ENCODE measurements at regions not wholly inside any gene's neighbourhood (a gene's known extent, or its start where the extent isn't known, plus 50 kb on each side); places are given as distances from the start of the nearest gene placed in this dataset.

- H3K4me1 ChIP-seq = no peaks in the 10 kb centered on the region
- no peak for DNase-seq (ENCODE audit: low spot score)
- H3K4me3 ChIP-seq = no peak overlapping the region
- H3K36me3 ChIP-seq = no peaks in the 10 kb centered on the region
- H3K9me3 ChIP-seq = no peaks in the 10 kb centered on the region
- H3K27ac ChIP-seq = no peak overlapping the region
- TF ChIP-seq, protein P1, sequence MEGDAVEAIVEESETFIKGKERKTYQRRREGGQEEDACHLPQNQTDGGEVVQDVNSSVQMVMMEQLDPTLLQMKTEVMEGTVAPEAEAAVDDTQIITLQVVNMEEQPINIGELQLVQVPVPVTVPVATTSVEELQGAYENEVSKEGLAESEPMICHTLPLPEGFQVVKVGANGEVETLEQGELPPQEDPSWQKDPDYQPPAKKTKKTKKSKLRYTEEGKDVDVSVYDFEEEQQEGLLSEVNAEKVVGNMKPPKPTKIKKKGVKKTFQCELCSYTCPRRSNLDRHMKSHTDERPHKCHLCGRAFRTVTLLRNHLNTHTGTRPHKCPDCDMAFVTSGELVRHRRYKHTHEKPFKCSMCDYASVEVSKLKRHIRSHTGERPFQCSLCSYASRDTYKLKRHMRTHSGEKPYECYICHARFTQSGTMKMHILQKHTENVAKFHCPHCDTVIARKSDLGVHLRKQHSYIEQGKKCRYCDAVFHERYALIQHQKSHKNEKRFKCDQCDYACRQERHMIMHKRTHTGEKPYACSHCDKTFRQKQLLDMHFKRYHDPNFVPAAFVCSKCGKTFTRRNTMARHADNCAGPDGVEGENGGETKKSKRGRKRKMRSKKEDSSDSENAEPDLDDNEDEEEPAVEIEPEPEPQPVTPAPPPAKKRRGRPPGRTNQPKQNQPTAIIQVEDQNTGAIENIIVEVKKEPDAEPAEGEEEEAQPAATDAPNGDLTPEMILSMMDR (IDR thresholded peaks at IDR 0.05) = no peak
- no peaks in the 10 kb centered on the region for H3K27me3 ChIP-seq
Measured at GRCh38 chr18:61203151-61203550, 130.1 kb upstream of the CDH20 start.

- DNase-seq (ENCODE audit: low spot score) = no peak
- H3K27me3 ChIP-seq = no peaks in the 10 kb centered on the region
- H3K27ac ChIP-seq = no peak overlapping the region
- no peaks in the 10 kb centered on the region for H3K9me3 ChIP-seq
- TF ChIP-seq, protein P1 (IDR thresholded peaks at IDR 0.05) = no peak
- H3K36me3 ChIP-seq = no peaks in the 10 kb centered on the region
- H3K4me1 ChIP-seq = no peaks in the 10 kb centered on the region
- H3K4me3 ChIP-seq = no peak overlapping the region
Measured at GRCh38 chr18:61209801-61210200, 123.4 kb upstream of the CDH20 start.

DNA sequence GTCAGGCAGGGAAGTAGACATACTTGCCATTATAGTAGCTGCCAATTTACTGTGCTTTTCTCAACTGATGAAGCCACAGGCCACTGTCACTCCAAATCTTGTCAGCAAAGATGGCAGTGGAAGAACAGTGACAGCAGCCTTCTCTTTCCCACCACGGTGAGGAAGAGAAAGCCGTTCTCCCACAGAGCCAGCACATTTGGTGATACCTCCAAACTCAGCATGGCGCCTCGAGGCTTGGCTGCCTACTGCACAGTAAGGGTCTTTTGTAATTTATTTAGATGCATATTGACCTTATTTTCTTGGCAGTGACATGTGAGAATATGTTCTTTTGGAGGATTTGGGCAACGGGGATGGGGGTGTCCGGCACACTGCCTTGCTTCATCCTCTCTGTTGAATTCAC lies 117.2 kb upstream of the CDH20 start:
- Histone ChIP-seq H3K9me3 (no peaks in the 10 kb centered on the region), H3K4me3 (no peak overlapping the region), H3K4me1 (no peaks in the 10 kb centered on the region), H3K36me3 (no peaks in the 10 kb centered on the region), H3K27ac (no peak overlapping the region), H3K27me3 (no peaks in the 10 kb centered on the region)
- DNase-seq (ENCODE audit: low spot score) = no peak
- TF ChIP-seq, protein P1 (IDR thresholded peaks at IDR 0.05) = no peak

DNA sequence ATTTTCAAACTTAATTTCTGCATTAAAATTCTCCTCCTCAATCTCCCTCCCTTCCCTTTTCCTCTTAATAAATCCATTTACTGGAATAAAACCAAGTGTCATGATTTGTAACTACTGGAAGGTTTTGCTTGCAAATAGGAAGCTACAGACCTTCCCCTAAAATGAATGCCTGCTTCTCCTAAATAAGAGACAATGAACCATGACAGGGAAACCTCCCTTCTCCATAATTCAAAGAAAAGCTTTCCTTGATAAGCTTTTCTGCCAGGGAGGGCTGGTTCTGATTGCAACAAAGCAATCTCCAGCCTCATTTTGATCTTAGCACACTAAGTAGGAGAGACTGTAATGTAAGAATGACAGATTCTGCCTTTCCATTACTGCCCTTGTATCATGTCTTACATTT lies 111.0 kb upstream of the CDH20 start:
- no peak overlapping the region for H3K27ac ChIP-seq
- no peaks in the 10 kb centered on the region for H3K27me3 ChIP-seq
- H3K36me3 ChIP-seq = no peaks in the 10 kb centered on the region
- H3K4me1 ChIP-seq = no peaks in the 10 kb centered on the region
- DNase-seq (ENCODE audit: low spot score) = no peak
- no peaks in the 10 kb centered on the region for H3K9me3 ChIP-seq
- TF ChIP-seq, protein P1 (IDR thresholded peaks at IDR 0.05) = no peak
- no peak overlapping the region for H3K4me3 ChIP-seq

GRCh38 chr18:61225336-61225735 lies 107.9 kb upstream of the CDH20 start:
- DNase-seq (ENCODE audit: low spot score) = no peak
- H3K4me1 ChIP-seq = no peaks in the 10 kb centered on the region
- TF ChIP-seq, protein P1 (IDR thresholded peaks at IDR 0.05) = no peak
- no peaks in the 10 kb centered on the region for H3K9me3 ChIP-seq
- no peaks in the 10 kb centered on the region for H3K27me3 ChIP-seq
- no peak overlapping the region for H3K27ac ChIP-seq
- H3K4me3 ChIP-seq = no peak overlapping the region
- no peaks in the 10 kb centered on the region for H3K36me3 ChIP-seq

- DNase-seq (ENCODE audit: low spot score) = no peak
- Histone ChIP-seq H3K4me1 (no peaks in the 10 kb centered on the region), H3K36me3 (no peaks in the 10 kb centered on the region), H3K4me3 (no peak overlapping the region), H3K27me3 (no peaks in the 10 kb centered on the region), H3K9me3 (peaks cover 0 to 5% of the 10 kb centered on the region in 2 donors), H3K27ac (no peak overlapping the region)
- TF ChIP-seq, protein P1 (IDR thresholded peaks at IDR 0.05) = no peak
Measured at GRCh38 chr18:61236356-61237057, 96.7 kb upstream of the CDH20 start.
